CD14-positive monocyte (primary cell): ENCODE measurements at regions not wholly inside any gene's neighbourhood (a gene's known extent, or its start where the extent isn't known, plus 50 kb on each side); places are given as distances from the start of the nearest gene placed in this dataset.

Experiments used
- DNase-seq, 3 donors: peaks; one replicate each; pipeline ENCODE4 v3.0.0-alpha.2; 2011 to 2022
- H2AFZ ChIP-seq: 2 replicates; pipeline ENCODE4 v1.6.0; 2012; ENCODE audit warnings: mild to moderate bottlenecking, low read depth, low read length, inconsistent platforms; ENCODE audit not compliant: insufficient read depth, poor library complexity, severe bottlenecking
- H3K27ac ChIP-seq, 2 donors: 1 replicate in 1 of 2; 2 replicates in 1 of 2; pipeline ENCODE4 v1.5.1; 2012 to 2013; ENCODE audit warnings: low read length in 2 of 2, control low read depth in 1 of 2, inconsistent platforms in 1 of 2, low read depth in 1 of 2, mild to moderate bottlenecking in 1 of 2
- H3K27me3 ChIP-seq, 2 donors: one replicate each; pipeline versions ENCODE4 v1.6.0 to v1.6.1; 2011 to 2013; ENCODE audit warnings: low read length in 2 of 2; ENCODE audit not compliant: control insufficient read depth in 2 of 2, insufficient read depth in 2 of 2
- H3K36me3 ChIP-seq, 2 donors: replicated peaks in 1 of 2; 1 replicate in 1 of 2; 2 replicates in 1 of 2; pipeline versions ENCODE4 v1.5.1 to v1.6.1; 2012 to 2013; ENCODE audit warnings: low read length in 2 of 2, control low read depth in 1 of 2, inconsistent platforms in 1 of 2, mild to moderate bottlenecking in 1 of 2; ENCODE audit not compliant: insufficient read depth in 2 of 2, control insufficient read depth in 1 of 2
- H3K4me1 ChIP-seq, 2 donors: 1 replicate in 1 of 2; 2 replicates in 1 of 2; pipeline versions ENCODE4 v1.5.1 to v1.6.1; 2012 to 2013; ENCODE audit warnings: low read length in 2 of 2, control low read depth in 1 of 2, inconsistent platforms in 1 of 2, mild to moderate bottlenecking in 1 of 2, moderate library complexity in 1 of 2; ENCODE audit not compliant: insufficient read depth in 2 of 2, control insufficient read depth in 1 of 2
- H3K4me2 ChIP-seq: replicated peaks from 2 replicates; pipeline ENCODE3; 2012; ENCODE audit warnings: low read length, moderate library complexity, mild to moderate bottlenecking; ENCODE audit not compliant: poor library complexity, severe bottlenecking; ENCODE audit errors: extremely low read depth
- H3K4me3 ChIP-seq, 3 experiments: fragments of 200-600 bp in 1 of 3; sonication (generic) in 1 of 3; replicated peaks in 1 of 3; 1 replicate in 2 of 3; 2 replicates in 1 of 3; pipeline ENCODE4 v1.5.1; 2011 to 2013; ENCODE audit warnings: low read length in 3 of 3, mild to moderate bottlenecking in 3 of 3, control low read depth in 2 of 3, low read depth in 2 of 3, inconsistent platforms in 1 of 3, moderate library complexity in 1 of 3
- H3K79me2 ChIP-seq: 2 replicates; pipeline ENCODE4 v1.6.0; 2012; ENCODE audit warnings: mild to moderate bottlenecking, control low read depth, inconsistent platforms, low read length, moderate library complexity; ENCODE audit not compliant: insufficient read depth
- H3K9ac ChIP-seq: 2 replicates; pipeline ENCODE4 v1.6.0; 2017; ENCODE audit warnings: low read length, mild to moderate bottlenecking; ENCODE audit not compliant: insufficient read depth, poor library complexity, severe bottlenecking
- H3K9me3 ChIP-seq, 2 donors: replicated peaks in 1 of 2; 1 replicate in 1 of 2; 2 replicates in 1 of 2; pipeline versions ENCODE4 v1.5.1 to v1.6.1; 2012 to 2013; ENCODE audit warnings: low read length in 2 of 2, control low read depth in 1 of 2; ENCODE audit not compliant: control insufficient read depth in 1 of 2, insufficient read depth in 1 of 2
- H4K20me1 ChIP-seq: 2 replicates; pipeline ENCODE4 v1.6.0; 2012; ENCODE audit warnings: mild to moderate bottlenecking, low read length, control low read depth, moderate library complexity; ENCODE audit not compliant: insufficient read depth
- H3K27ac Mint-ChIP-seq, 7 donors: one replicate each; pipeline ENCODE4 v1.8.0; 2020; ENCODE audit warnings: mild to moderate bottlenecking in 7 of 7, mixed read lengths in 7 of 7, moderate library complexity in 6 of 7, inconsistent platforms in 2 of 7
- H3K27me3 Mint-ChIP-seq, 3 donors: one replicate each; pipeline ENCODE4 v1.8.0; 2021 to 2022; ENCODE audit warnings: low read depth in 3 of 3, mild to moderate bottlenecking in 3 of 3, mixed read lengths in 3 of 3, moderate library complexity in 3 of 3, inconsistent platforms in 1 of 3
- H3K36me3 Mint-ChIP-seq, 2 donors: one replicate each; pipeline ENCODE4 v1.8.0; 2020; ENCODE audit warnings: mixed read lengths in 2 of 2, inconsistent platforms in 1 of 2, mild to moderate bottlenecking in 1 of 2
- H3K4me1 Mint-ChIP-seq: one replicate; pipeline ENCODE4 v1.8.0; 2020; ENCODE audit warnings: mild to moderate bottlenecking, mixed read lengths
- H3K4me3 Mint-ChIP-seq, 2 donors: one replicate each; pipeline ENCODE4 v1.8.0; 2020; ENCODE audit warnings: mild to moderate bottlenecking in 2 of 2, mixed read lengths in 2 of 2, moderate library complexity in 1 of 2
- H3K9me3 Mint-ChIP-seq, 7 donors: one replicate each; pipeline ENCODE4 v1.8.0; 2020 to 2022; ENCODE audit warnings: mixed read lengths in 7 of 7, mild to moderate bottlenecking in 6 of 7, moderate library complexity in 6 of 7, inconsistent platforms in 2 of 7
- CTCF ChIP-seq: fragments of 200-600 bp; IDR thresholded peaks from one replicate; pipeline ENCODE4 v1.8.0; 2022; ENCODE audit warnings: antibody characterized with exemption, mild to moderate bottlenecking
- WGBS: methylation state at CpG from one replicate; pipeline ENCODE4 v1.1.5; 2013; ENCODE audit warnings: missing lambda C conversion rate; ENCODE audit not compliant: insufficient coverage; 5-methylcytosine and 5-hydroxymethylcytosine counted together
- intact Hi-C, 2 donors: fragments of 100-400 bp; cut with micrococcal nuclease; formaldehyde crosslinking; loops; one replicate each; pipeline versions ENCODE4 v1.15.0 to v1.15.1; 2023

- H3K27me3 ChIP-seq, result no peaks in the 10 kb centered on the region
- H4K20me1 ChIP-seq, result no peaks in the 10 kb centered on the region
- no peak overlapping the region for H3K27ac Mint-ChIP-seq
- H3K9me3 ChIP-seq, result no peaks in the 10 kb centered on the region
- H3K4me1 Mint-ChIP-seq, result no peaks in the 10 kb centered on the region
- intact Hi-C loops, result no loop called here
- peaks cover 0 to 11% (median 4%) of the 10 kb centered on the region in 7 donors for H3K9me3 Mint-ChIP-seq
- WGBS, result no CpG with 5 or more reads among the region's 3 CpGs
- H3K36me3 Mint-ChIP-seq, result no peaks in the 10 kb centered on the region
- H3K4me2 ChIP-seq, result no peak overlapping the region
- no peak for TF ChIP-seq CTCF
- H3K4me1 ChIP-seq, result no peaks in the 10 kb centered on the region
- H2AFZ ChIP-seq, result no peak overlapping the region
- no peak for DNase-seq
- H3K4me3 Mint-ChIP-seq, result no peak overlapping the region
- H3K9ac ChIP-seq, result no peak overlapping the region
- H3K4me3 ChIP-seq, result no peak overlapping the region
- H3K36me3 ChIP-seq, result no peaks in the 10 kb centered on the region
- H3K27me3 Mint-ChIP-seq, result peaks cover 1 to 3% (median 1%) of the 10 kb centered on the region in 3 donors
- no peaks in the 10 kb centered on the region for H3K79me2 ChIP-seq
- H3K27ac ChIP-seq, result no peak overlapping the region
These were observed 494.3 kb downstream of the EPHA4 start for GRCh38 chr2:221077799-221078198.

DNA sequence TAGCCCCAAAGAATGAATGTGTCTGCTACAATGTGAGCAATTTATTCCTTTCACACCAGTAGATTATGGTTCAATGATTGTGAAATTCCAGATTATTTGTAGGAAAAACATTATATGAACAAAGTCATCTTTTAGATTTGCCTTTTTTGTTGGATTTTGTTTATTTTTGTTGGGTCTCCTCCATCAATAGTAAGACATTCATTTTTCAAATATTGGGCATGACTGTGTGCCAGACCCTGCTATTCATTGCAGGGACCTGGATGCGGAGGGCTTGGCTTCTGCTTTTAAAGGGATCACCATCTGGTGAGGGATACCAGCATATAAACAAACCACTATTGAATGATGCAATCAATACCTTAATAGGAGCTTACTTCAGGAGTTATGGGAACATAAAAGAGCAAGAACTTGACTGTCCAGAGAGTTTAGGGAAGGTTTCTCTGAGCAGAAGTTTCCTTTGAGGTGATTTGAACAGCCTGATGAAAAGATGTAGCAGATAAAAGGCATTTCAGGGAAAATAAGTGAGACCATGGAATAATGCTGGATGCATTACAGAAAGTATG is 486.7 kb downstream of the EPHA4 start:
- no peak for TF ChIP-seq CTCF
- DNase-seq, result no peak
- no peaks in the 10 kb centered on the region for H3K4me1 ChIP-seq
- Mint-ChIP-seq H3K36me3 (no peaks in the 10 kb centered on the region), H3K9me3 (peaks cover 0 to 10% (median 3%) of the 10 kb centered on the region in 7 donors), H3K27ac (no peak overlapping the region), H3K27me3 (peaks cover 0 to 3% (median 2%) of the 10 kb centered on the region in 3 donors), H3K4me1 (no peaks in the 10 kb centered on the region), H3K4me3 (no peak overlapping the region)
- no peak overlapping the region for H3K27ac ChIP-seq
- intact Hi-C loops, result no loop called here
- 100% methylated on average over 1 of the region's 1 CpG for WGBS
- H3K9me3 ChIP-seq, result no peaks in the 10 kb centered on the region
- no peaks in the 10 kb centered on the region for H4K20me1 ChIP-seq
- no peaks in the 10 kb centered on the region for H3K36me3 ChIP-seq
- H3K4me2 ChIP-seq, result no peak overlapping the region
- no peak overlapping the region for H2AFZ ChIP-seq
- no peak overlapping the region for H3K4me3 ChIP-seq
- no peaks in the 10 kb centered on the region for H3K79me2 ChIP-seq
- H3K27me3 ChIP-seq, result no peaks in the 10 kb centered on the region
- no peak overlapping the region for H3K9ac ChIP-seq
